ENCODE measurements at regions not wholly inside any gene's neighbourhood (a gene's known extent, or its start where the extent isn't known, plus 50 kb on each side); places are given as distances from the start of the nearest gene placed in this dataset.

- DNase-seq = no peak
Measured at GRCh38 chr22:47651216-47651987, 889.0 kb downstream of the TBC1D22A start.

- DNase-seq = no peak
Measured at GRCh38 chr22:47647720-47648119, 885.3 kb downstream of the TBC1D22A start.

- no peak for DNase-seq
Measured at GRCh38 chr22:47647181-47647580, 884.7 kb downstream of the TBC1D22A start.

- DNase-seq = no peak
Measured at GRCh38 chr22:47645923-47646322, 883.5 kb downstream of the TBC1D22A start.

DNA sequence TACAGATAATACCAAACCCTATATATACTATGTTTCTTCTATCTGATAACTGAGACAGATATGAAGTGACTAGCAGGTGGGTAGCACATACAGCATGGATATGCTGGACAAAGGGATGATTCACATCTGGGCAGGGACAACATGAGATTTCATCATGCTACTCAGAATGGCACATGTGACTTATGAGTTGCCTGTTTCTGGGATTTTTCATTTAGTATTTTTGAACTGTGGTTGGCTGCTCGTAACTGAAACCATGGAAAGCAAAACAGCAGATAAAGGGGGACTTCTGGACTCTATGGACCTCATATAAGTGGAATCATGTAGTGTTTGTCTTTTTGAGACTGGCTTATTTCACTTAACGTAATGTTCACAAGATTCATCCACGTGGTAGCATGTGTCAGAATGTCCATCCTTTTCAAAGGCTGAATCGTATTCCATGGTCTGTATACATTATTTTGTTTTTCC lies 883.0 kb downstream of the TBC1D22A start:
- DNase-seq = no peak

DNA sequence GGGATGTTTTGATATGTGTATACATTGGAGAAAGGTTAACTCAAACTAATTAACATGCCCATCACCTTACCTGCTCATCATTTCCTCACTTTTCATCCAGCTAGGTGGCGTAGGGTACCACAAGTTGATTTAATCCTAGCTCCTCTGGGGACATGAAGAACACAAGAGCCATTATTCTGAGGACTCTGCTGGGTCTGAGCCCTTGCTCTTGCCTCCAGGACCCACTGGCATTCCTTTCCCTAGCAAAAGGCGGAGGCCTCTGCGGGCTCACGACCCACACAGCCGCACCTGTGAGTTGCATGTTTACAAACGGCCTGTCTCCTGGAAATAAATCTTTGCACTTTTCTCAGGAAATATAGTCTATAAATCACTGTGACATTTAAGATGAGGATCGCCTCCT lies 871.9 kb downstream of the TBC1D22A start:
- DNase-seq = no peak

DNA sequence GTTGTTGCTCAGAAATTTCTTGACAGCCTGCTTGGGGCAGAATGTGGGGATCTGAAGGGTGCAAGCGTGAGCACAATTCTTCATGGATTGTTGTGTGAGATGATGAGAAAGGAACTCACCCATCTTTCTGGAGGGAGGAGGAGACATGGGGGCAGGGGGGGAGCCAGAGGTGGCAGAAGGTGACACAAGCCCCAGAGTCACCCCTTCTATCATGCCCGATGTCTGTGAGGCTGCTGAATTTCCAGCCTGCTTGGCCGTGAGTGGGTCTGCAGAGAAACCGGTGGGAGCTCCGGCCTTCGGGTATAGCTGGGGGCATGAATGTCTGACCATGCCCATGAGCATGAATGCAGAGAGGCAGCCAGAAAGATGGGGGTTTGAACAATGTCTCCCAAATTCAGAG lies 870.7 kb downstream of the TBC1D22A start:
- no peak for DNase-seq

GRCh38 chr22:47632701-47633100 lies 870.3 kb downstream of the TBC1D22A start:
- DNase-seq = no peak

GRCh38 chr22:47631571-47632102 lies 869.2 kb downstream of the TBC1D22A start:
- DNase-seq = no peak

- no peak for DNase-seq
Measured at GRCh38 chr22:47630741-47631534, 868.5 kb downstream of the TBC1D22A start.

- DNase-seq = no peak
Measured at GRCh38 chr22:47629791-47630655, 867.6 kb downstream of the TBC1D22A start.

- DNase-seq = no peak
Measured at GRCh38 chr22:47629273-47629711, 866.8 kb downstream of the TBC1D22A start.

DNA sequence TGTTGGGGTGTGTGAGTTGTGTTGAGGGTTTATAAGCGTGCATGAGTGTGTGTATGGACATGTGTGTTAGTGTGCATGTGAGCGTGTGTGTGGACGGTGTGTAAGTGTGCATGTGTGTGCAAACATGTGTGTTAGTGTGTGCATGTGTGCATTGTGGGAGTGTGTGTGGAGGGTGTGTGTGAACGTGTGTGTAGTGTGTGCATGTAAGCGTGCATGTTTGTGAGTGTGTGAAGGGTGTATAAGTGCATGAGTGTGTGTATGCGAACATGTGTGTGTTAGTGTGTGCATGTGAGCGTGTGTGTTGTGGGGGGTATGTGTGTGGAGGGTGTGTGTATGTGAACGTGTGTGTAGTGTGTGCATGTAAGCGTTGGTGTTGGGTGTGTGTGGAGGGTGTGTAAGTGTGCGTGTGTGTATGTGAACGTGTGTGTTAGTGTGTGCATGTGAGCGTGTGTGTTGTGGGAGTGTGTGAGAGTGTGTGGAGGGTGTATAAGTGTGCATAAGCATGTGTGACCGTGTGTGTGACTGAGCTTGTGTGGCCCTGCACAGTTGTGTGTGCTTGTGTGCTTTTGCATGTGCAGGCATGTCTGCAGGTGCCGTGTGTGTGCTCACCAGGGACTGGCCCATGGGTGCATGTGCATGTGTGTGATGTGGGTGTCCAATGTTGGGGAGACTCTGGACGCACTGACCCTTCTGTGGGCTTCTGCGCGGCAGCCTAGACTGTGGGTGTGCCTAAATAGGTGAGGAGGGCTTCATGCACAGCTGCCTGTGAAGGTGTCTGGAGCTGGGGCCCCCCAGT lies 866.2 kb downstream of the TBC1D22A start:
- DNase-seq = no peak

DNA sequence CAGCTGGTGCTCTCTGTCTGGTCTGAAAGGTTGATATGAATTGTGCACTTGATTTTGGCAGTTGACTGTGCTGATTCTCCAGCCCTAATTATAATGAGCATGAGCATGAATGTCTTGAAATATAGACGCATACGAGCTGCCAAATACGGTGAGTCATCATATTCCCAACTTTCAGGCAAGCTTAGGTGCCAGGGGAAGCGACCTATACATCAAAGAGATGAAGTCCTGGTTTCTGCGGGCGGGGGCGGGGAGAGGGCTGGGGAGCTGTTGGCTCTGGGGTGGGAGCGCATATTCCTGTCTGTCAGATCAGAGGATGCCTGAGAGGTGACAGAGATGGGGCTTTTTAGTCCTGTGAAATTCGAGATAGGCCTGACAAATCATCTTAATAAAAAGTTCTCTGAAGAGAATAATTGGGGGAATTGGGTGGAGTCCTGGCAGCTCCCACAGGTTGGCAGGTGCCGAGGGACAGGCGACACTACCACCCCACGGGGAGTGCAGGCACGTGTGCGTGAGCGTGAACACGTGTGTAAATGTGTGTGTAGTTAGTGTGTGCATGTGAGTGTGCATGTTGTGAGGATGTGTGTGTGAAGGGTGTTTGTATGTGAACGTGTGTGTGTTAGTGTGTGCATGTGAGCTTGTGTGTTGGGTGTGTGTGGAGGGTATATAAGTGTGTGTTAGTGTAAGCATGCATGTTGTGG lies 865.3 kb downstream of the TBC1D22A start:
- DNase-seq = no peak

DNA sequence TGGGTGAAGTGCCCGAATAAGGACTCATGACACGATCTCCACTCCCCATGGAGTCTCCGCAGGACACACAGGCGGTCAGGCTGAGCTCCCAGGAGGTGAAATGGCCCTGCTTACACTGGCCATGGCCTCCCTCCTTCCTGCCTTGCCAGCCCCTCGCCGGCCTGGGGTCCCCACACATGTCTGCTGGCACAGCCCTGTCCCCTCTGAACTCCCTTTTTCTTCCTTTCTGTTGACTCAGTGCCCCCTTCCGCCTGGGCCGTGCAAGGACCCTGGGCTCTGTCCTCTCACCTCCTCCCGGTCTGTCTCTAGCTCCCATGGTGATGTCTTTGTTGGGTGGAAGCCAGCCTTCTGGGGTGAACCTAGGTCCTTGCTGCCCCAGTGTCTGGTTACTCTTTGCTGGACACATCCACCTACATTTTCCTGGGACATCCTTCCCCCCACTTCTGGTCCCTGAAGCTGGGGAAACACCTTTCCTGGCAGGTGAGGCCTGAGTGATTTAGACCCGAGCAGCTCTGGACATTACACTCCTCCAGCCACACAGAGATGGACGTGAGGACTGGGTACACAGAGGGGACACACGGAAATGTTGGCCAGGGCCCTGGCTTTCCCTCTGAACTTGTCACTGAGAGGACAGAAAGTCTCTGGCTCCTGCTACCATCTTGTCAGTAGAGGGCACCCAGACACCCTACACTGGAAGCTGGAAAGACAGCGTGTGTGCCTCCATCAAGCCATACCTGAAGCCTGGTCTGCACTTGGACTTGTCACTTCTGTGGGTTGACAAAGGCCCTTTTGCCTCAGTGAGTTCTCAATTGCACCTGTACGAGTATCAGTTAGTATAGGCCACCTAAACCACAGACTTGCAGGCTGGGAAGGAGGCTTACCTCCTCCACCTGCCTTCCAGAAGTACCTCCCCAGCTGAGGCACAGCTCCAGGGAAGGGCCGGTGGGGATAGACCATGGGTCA lies 864.3 kb downstream of the TBC1D22A start:
- no peak for DNase-seq

- no peak for DNase-seq
Measured at GRCh38 chr22:47625531-47626427, 863.3 kb downstream of the TBC1D22A start.

DNA sequence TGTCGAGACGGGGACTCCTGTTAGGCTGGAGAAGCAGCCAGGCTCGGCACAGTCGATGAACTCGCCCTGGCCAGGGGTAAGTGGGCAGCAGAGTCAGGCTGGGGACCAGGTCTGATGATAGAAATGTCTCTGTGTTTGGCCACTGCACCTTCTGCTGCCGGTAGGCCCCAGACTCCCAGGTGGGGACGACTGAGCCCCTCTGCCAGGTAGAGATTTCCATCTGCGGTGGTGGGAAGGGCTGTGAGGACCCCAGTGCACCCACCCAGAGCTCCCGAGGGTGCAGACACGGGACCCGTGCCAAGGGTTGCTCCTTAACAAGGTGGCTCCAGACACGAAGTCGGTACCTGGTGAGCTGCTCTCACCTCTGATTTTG lies 862.5 kb downstream of the TBC1D22A start:
- DNase-seq = no peak

GRCh38 chr22:47624252-47625012 lies 862.0 kb downstream of the TBC1D22A start:
- no peak for DNase-seq
